ACHN (cell line): ENCODE measurements at regions not wholly inside any gene's neighbourhood (a gene's known extent, or its start where the extent isn't known, plus 50 kb on each side); places are given as distances from the start of the nearest gene placed in this dataset.

Source experiments
- DNase-seq: peaks from one replicate; pipeline ENCODE4 v3.0.0-alpha.2; 2015
- in situ Hi-C: cut with HindIII; loops from 2 replicates; pipeline ENCODE4 v1.10.0; 2017; ENCODE audit warnings: low sequenced_read_pairs, low pct_ligation_motif_present, low pct_unique_long_range_greater_than_20kb

DNA sequence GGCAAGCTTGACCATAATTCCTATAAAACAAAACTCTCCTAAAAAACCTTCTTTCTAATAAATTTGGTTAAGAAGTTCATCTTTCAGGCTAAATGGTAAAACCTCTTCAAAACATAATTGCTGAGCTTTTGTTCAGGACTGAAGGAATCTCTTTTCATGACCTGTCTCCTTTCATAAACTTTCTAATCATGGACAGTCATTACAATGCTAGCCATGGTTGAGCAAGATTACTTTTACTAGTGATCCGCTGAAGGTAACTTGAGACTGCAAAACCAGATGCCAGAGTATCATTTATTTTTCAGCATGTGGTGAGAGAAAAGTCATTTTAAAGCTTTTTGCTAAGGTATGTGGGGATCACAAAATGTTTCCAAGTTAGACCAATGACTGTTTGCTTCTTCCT, 186.4 kb upstream of the RHOBTB1 start:
- DNase-seq, result no peak
- in situ Hi-C loops, result no loop called here

DNA sequence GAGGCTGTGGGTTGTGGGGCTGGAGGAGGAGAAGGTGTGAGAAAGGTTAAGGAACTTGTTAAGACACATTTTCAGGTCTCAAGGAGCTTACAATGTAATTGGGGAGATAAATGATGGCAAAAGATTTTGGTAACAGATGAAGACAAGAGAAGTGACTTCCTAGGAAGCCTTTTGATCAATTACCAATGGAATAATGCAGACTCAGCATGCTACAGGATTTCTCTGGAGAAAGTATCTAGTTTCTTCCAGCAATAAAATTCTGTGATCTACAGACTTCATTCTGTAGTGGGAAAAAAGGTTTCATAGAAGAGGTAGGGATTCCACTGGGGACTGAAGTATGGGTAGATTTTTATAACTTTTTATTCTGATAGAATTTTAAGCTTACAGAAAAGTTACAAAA, 184.2 kb upstream of the RHOBTB1 start:
- in situ Hi-C loops, result no loop called here
- no peak for DNase-seq

DNA sequence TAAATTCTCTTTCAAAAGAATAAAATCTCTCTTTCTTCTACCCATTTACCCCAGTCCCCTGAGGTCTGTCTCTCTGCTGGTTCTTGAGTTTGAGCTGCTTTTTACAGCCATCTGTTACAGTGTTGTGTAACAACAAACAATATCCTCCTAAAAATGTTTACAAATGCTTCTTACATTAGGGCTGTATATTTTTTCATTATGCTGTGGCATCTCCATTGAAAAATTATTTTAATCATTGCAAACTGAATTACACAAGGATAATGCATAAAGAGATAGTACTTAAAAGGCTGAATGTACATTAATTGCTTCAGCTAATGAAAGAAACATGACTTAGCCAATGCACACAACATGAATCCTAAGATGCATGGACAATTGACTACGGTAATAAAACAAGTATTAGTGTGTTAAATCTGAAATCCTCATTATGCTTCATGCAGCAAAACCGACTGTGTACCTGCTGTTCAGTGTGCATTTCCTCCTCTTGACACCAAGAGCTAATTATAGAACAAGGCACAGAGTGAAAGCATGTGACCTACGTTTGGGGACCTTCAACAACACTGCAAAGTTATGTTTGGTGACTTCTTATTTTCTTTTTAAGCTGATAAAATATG, 181.7 kb upstream of the RHOBTB1 start:
- in situ Hi-C loops, result no loop called here
- no peak for DNase-seq

DNA sequence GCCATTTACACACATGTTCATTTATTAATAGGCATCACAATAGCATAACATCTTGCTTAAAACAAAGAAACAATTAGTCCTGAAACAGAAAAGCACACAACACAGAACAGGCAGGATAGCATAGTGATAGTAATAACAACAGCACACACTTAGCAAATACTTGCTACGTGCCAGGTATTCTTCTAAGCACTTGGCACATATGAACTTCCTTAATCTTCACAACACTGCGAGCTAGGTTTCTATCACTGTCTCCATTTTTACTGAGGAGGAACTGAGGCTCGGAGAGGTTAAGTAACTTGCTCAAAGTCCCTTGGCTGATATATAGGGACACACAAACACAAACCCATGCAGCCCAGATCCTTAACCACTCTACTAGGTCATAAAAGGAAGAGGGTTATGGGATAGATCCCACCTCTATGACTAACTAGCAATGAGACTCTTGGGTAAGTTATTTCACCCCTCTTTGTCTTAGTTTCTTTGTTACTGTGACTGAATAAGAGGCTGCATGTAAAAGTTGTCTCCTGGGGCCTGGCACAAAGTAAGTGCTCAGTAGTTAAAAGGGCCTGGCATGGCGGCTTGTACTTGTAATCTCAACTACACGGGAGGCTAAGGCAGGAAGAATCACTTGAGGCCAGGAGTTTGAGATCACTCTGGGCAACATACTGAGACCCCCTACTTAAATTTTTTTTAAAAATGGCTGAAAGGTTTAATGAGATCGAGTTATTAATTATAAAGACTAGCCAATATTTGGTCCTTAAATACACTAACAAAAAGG, 181.0 kb upstream of the RHOBTB1 start:
- in situ Hi-C loops, result no loop called here
- DNase-seq, result no peak

DNA sequence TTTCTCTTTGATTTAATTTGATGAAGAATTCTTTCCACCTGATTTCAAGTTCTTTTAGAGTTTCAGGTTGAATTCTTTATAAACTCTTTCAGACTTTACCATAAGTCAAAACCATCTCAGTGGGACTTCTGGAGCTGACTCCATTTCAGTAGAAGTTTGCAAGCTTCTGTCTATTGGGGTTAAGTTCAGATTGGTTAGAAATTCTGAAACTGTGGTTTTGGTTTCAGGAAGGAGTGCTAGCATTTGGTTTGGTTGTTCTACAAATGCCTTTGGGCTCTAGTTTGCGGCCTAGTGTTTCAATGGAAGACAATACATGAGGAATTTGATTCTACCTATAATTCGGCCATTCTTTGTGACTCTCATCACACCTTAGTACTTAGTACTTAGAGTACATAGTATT, 176.8 kb upstream of the RHOBTB1 start:
- DNase-seq, result no peak
- in situ Hi-C loops, result no loop called here

DNA sequence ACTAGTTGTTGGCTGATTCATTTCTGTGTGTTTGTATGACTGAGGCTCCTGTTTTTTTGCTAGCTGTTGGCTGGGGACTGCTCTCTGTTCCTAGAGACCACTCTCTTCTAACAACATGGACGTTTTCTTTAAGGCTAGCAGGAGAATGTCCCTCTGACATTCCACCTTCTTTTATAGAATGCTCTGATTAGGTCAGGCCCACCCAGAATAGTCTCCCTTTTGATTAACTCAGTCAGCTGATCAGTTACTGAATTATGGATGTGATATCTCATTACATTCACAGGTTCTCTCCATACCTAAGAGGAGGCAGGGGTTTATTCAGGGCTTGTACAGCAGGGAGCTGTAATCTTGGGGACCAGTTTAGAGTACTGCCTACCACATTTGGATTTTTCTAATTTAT, 175.6 kb upstream of the RHOBTB1 start:
- in situ Hi-C loops, result no loop called here
- DNase-seq, result no peak

DNA sequence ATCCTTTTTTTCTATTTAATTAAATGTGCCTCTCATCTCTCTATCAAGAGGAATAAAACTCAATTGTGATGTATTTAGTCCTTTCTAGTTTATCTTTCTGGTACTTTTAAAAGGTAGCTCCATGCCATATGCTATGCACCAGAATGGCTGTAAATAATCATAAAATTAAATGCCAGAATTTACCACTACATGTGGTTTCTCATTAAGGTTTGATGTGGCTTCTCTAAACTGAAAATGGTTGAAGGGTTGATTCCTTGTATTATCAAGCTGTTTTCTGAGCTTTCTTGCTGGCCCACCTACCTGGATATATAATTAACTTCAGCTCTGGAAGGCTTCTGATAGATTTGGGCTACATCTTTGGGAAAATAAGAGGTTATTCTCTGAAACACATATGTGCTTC, 171.9 kb upstream of the RHOBTB1 start:
- DNase-seq, result no peak
- in situ Hi-C loops, result no loop called here

DNA sequence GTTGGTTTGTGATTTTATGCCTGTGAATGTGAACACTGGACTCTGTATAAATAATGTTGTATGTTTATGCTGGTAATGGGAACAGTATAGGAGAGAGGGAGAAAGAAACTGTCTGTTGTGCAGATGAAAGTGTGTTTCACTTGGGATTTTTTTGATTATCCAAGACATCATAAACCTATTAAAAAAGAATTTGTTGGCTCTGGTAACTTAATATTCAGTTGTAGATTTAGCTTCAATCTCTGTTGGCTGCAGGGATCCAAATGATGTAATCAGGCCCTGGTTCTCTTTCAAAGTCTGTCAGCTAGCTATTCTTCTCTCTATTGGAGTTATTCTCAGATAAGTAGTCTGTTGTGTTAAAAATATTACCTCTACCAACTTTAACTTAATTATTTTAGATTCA, 168.8 kb upstream of the RHOBTB1 start:
- in situ Hi-C loops, result no loop called here

DNA sequence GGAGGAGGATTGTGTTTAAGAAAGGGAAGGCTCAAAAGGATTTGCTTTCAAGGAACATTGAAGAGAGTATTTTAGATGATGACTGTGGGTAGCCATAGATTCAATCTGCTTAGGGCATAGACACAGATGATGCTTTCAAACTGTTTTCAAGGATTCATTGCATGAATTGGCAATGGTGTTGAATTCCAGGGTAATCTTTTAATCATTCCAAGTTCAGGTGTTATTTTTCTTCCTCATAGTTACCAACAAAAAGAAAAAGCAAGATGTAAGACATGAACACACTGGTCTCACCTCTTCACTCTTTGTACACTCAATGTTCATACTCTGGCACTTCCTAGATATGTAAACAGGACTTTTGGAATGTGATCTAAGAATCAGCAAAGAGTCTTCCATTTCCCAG, 167.0 kb upstream of the RHOBTB1 start:
- in situ Hi-C loops, result no loop called here
- DNase-seq, result no peak

More for the DNA sequence above, 168.8 kb upstream of the RHOBTB1 start:
- no peak for DNase-seq

DNA sequence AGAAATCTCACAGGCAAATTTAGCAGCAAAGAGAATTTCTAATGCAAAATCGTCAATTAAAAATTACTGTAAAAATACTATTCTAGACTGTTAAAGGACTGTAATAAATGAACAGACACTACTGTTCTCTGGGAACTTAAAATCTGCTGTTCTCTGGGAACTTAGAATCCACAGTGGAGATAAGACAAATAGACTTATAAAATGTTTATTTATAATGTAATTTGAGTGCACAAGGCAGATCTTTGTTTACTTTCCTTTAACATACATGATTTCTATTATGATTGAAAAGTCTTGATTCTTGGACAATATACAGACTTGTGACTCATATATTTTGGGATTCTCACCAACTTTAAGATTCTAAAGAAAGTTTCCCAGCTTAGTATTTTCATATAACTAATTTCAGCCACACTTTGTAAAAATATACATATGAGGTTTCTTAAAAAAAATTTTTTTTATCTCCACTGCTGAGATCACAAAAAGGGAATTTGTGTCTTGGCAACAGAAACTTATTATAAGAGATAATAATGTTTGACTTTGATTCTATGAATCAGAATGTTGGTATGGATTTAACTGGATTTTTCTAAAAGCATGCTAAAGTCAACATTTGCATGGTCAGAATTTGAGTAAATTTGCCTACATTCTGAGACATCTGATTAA, 166.3 kb upstream of the RHOBTB1 start:
- no peak for DNase-seq
- in situ Hi-C loops, result no loop called here

DNA sequence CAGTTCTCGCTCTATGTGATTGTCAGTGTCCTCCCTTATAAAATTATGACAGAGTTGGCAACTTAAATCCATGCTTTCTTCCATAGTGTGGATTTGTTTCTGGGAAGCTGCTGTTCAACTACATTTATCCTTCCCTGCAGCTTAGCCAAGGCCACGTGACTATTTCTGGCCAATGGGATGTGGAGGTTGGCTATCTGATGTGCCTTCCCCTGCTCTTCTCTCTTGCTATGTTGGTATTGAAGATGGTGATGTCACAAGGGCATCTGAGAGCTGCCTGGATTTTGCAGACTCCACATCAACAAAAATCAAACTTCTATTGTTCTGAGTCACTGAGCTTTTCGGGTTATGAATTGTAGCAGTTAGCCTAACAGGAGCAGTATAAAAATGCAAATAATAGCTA, 164.9 kb upstream of the RHOBTB1 start:
- DNase-seq, result no peak
- in situ Hi-C loops, result no loop called here

DNA sequence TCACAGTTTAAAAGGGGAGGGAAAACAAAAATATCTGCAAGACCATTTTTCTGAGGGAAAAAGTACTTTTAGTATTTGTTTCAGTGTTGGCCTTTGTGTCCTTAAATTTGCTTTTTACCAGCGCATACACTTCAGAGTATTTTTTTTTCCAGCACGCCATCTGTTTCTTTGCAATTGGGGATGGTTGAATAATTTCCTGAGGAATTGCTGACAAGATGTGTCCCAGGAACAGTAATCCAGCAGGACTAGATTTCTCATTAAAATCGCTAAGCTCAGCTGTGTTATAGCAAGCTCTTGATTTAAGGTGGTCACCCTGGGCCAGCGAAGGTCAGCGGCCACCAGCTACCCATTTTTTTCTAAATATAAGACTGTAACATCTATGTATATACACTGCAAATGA, 156.9 kb upstream of the RHOBTB1 start:
- no peak for DNase-seq

DNA sequence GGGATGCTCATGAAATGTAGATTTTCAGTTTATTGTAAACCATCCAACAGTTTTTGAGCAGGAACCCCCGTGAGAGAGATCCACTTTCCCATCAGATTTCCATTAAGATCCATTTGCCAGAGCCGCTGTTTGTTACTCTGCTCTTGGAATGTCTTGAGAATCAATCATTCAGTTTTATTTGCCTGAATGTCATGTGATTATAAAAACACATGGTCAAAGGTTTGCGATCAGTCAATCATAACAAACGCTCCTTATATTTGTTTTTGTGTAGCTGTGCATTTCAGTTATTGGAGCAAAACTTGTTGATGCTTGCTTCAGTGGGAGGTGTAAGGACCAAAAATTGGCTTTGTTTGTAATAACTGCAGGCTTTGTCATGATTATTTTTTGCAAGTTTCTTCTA, 155.8 kb upstream of the RHOBTB1 start:
- in situ Hi-C loops, result no loop called here
- no peak for DNase-seq

More for the DNA sequence above, 156.9 kb upstream of the RHOBTB1 start:
- in situ Hi-C loops, result no loop called here

DNA sequence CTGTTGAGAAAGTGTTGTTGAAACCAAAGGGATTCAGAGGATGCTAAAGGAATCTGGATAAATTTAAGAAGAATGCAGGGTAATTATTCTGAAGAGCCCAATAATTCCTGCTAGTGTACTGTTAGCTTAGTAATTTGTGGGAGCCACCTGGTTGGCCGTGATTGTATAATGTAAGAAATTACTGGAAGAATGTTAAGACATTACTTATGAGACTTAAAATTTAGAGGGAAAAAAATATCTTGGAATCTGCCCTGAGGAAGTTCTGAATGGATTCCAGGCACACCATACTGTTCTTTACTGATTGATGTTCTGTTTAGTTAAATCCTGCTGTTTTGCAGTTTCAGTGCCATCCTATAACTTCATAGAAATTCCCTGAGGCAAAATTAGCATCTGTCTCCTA, 155.0 kb upstream of the RHOBTB1 start:
- in situ Hi-C loops, result no loop called here

DNA sequence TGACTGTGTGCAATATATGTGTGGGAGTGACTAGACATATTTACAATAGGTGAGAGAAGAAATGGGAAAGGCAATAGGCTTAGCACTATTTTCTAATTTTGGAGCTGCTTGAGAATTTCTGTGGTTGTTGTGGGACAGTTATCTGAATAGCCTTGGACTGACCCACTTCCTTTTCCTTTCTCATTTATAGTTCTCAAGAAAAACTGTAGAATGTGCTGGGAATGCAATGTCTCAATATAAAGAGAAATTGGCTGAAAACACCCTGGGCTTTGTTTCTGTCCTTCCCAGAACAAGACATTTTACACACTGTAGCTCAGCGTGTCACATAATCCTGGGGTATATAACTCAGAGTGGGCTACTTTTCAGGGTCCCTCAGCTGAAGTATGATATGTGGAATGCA, 153.0 kb upstream of the RHOBTB1 start:
- DNase-seq, result no peak
- in situ Hi-C loops, result no loop called here

More for the DNA sequence above, 155.0 kb upstream of the RHOBTB1 start:
- no peak for DNase-seq

DNA sequence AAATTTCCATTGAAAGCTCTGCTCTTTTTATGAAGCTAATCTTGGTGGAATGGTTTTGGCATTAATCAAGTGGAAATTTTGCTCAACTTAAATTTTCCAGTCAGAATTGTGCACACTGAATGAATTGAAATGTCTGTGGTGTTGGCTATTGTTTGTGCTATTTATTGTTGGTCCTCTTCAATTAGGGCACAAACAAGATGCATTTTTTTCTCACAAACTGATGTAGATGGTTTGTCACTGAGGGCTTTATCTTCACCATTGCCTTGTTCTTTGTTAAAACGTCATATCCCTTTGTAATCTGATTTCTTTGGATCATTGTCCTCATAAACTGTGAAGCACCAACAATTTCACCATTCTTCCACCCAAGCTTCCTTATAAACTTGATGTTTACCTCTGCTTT, 152.1 kb upstream of the RHOBTB1 start:
- in situ Hi-C loops, result no loop called here
- DNase-seq, result no peak

DNA sequence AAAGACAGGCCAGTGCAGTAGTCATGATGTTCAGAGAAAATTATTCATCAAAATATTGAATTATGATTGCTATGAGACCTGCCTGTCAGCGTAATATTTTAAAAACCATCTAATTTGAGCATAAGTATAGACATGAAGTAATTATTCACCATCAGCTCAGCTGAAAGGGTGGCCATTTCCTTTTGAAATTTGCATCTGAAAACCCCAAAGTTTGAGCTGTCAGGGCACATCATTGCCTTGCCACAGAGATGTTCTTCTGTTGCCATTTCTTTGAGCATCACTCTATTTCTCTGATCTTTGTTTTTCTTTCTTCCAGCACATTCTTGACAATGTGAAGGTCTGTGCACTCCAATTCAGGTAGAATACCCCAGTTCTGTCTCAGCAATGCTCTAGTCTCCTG, 147.5 kb upstream of the RHOBTB1 start:
- DNase-seq, result no peak
- in situ Hi-C loops, result no loop called here

DNA sequence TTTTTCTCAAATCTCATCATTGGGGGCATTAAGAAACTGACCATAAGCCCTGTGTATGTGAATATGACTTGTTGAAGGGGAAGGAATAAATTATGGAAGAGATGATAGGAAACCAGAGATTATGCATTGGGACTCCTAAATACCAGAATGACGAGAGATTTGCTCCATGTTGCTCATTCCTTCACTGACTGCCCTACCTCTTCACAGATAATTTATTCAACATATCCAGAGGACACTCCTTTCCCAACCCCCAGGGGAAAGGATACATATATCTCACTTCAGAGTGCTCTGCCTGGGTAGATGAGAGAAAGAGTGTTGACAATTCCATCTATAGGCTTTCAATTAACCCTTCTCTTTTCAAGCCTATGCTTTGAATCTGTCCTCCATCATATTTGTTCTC, 145.3 kb upstream of the RHOBTB1 start:
- in situ Hi-C loops, result no loop called here
- DNase-seq, result no peak

DNA sequence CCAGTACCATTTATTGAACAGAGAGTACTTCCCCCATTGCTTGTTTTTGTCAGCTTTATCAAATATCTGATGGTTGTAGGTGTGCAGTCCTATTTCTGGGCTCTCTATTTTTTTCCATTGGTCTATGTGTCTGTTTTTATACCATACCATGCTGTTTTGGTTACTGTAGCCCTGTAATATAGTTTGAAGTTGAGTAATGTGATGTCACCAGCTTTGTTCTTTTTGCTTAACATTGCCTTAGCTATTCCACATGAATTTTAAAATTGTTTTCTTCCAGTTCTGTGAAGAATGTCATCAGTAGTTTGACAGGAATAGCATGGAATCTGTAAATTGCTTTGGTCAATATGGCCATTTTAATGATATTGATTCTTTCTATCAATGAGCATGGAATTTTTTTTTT, 140.5 kb upstream of the RHOBTB1 start:
- DNase-seq, result no peak
- in situ Hi-C loops, result no loop called here

DNA sequence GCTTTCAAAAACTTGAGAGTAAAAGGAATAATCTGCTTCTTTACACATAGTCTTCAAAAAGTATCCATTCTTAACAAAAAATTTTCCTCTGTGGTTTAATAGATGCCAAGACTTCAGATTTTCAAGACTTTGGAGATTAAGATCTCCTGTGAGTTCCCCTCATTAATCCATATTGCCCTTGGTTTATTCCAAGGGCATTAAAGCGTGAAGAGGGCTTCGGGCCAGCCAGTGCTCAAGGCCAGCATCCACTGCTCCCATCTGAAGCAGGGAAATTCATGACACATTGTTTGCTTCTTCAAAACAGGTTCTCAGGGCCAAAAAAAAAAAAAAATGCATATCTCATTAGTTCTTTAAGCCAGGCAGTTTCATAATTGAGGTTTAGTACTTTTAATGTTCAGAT, 137.3 kb upstream of the RHOBTB1 start:
- in situ Hi-C loops, result no loop called here
- no peak for DNase-seq
